GM10266 (cell line): ENCODE measurements at regions not wholly inside any gene's neighbourhood (a gene's known extent, or its start where the extent isn't known, plus 50 kb on each side); places are given as distances from the start of the nearest gene placed in this dataset.
"Not testable (repeated sequence)": the region's sequence is repeated elsewhere in the genome, so short reads cannot be mapped to it uniquely, and the experiment has no call there.

Experiments
- DNase-seq: peaks from one replicate; pipeline ENCODE4 v3.0.0; 2012; ENCODE audit errors: extremely low spot score
- TF ChIP-seq, protein P1 (sequence below): IDR thresholded peaks from 2 replicates; pipeline ENCODE4 v1.5.1; 2012; ENCODE audit warnings: mild to moderate bottlenecking, low read depth; ENCODE audit not compliant: control insufficient read depth, insufficient read depth; ENCODE audit errors: missing control alignments

GRCh38 chr10:23824822-23825221 lies 384.1 kb upstream of the KIAA1217 start:
- DNase-seq, result no peak
- TF ChIP-seq, protein P1, sequence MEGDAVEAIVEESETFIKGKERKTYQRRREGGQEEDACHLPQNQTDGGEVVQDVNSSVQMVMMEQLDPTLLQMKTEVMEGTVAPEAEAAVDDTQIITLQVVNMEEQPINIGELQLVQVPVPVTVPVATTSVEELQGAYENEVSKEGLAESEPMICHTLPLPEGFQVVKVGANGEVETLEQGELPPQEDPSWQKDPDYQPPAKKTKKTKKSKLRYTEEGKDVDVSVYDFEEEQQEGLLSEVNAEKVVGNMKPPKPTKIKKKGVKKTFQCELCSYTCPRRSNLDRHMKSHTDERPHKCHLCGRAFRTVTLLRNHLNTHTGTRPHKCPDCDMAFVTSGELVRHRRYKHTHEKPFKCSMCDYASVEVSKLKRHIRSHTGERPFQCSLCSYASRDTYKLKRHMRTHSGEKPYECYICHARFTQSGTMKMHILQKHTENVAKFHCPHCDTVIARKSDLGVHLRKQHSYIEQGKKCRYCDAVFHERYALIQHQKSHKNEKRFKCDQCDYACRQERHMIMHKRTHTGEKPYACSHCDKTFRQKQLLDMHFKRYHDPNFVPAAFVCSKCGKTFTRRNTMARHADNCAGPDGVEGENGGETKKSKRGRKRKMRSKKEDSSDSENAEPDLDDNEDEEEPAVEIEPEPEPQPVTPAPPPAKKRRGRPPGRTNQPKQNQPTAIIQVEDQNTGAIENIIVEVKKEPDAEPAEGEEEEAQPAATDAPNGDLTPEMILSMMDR, result no peak

- TF ChIP-seq, protein P1, result no peak
- DNase-seq, result peak; percentile 5
Measured at GRCh38 chr10:23826421-23826820, 382.5 kb upstream of the KIAA1217 start.

DNA sequence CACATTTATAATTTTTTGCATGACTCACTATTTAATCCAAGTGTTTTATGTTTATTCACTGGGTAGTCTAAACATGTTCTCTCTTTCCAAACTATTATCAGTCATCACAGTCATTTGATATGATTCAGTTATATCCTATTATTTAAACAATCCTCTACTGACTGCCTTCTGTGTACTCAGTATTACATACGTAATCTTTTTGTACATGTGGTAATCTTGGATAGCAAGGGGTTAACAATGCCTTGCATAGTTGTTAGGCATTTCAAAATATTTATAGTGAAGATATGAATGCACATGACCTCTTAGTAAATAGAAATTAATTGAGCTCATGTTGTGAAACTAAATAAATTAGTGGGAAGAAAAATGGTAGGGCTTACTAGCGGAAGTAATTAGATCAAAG lies 379.4 kb upstream of the KIAA1217 start:
- no peak for DNase-seq
- TF ChIP-seq, protein P1, result no peak

- TF ChIP-seq, protein P1, result no peak
- DNase-seq, result no peak
Measured at GRCh38 chr10:23834091-23834490, 374.8 kb upstream of the KIAA1217 start.

- DNase-seq, result no peak
- TF ChIP-seq, protein P1, result no peak
Measured at GRCh38 chr10:23850631-23851030, 358.3 kb upstream of the KIAA1217 start.

- no peak for DNase-seq
- TF ChIP-seq, protein P1, result no peak
Measured at GRCh38 chr10:23859598-23859997, 349.3 kb upstream of the KIAA1217 start.

DNA sequence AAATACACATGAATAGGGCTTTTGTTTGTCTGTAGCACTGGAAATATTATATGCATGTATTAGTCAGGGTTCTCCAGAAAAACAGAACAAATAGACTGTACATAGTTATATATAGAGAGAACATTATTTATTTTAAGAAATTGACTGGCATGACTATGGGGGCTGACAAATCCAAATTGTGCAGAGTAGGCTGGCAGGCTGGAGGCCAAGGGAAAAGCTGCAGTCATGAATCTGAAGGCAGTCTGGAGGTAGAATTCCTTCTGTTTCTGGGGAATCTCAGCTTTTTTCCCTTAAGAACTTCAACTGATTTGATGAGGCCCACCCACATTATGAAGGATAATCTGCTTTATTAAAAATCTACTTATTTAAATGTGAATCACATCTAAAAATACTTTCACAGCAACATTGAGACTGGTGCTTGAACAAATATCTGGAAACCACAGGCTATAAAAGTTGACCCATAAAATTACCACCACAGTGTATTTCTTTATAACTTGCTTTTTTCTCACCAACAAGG lies 344.2 kb upstream of the KIAA1217 start:
- DNase-seq, result no peak
- TF ChIP-seq, protein P1, result no peak

GRCh38 chr10:23866985-23867384 lies 342.0 kb upstream of the KIAA1217 start:
- not testable (repeated sequence) for DNase-seq
